HL-60 (cell line): ENCODE measurements at regions not wholly inside any gene's neighbourhood (a gene's known extent, or its start where the extent isn't known, plus 50 kb on each side); places are given as distances from the start of the nearest gene placed in this dataset.

Experiments used
- DNase-seq, 2 experiments: peaks; one replicate each; pipeline ENCODE4 v3.0.0-alpha.2; 2010 to 2020; ENCODE audit warnings: low read depth in 1 of 2, low spot score in 1 of 2
- H3K27ac ChIP-seq: fragments of 250-450 bp; sonication (Bioruptor Pico); replicated peaks from 2 replicates; pipeline ENCODE4 v1.5.1; 2020; ENCODE audit warnings: mild to moderate bottlenecking, moderate library complexity
- H3K27me3 ChIP-seq: fragments of 250-450 bp; sonication (Bioruptor Pico); 2 replicates; pipeline ENCODE4 v1.5.1; 2021; ENCODE audit warnings: mild to moderate bottlenecking, moderate library complexity; ENCODE audit not compliant: insufficient read depth, poor library complexity, severe bottlenecking
- H3K4me3 ChIP-seq: replicated peaks from 2 replicates; pipeline ENCODE4 v1.5.1; 2011; ENCODE audit warnings: mild to moderate bottlenecking, control low read depth, low read length; ENCODE audit not compliant: insufficient read depth
- CTCF ChIP-seq: IDR thresholded peaks from one replicate; pipeline ENCODE4 v1.5.1; 2011; ENCODE audit warnings: low read length, control low read depth, inconsistent platforms; ENCODE audit not compliant: insufficient read depth
- GABPA ChIP-seq: IDR thresholded peaks from 2 replicates; pipeline ENCODE4 v1.6.1; 2012; ENCODE audit warnings: low read depth
- POLR2AphosphoS5 ChIP-seq: IDR thresholded peaks from 2 replicates; pipeline ENCODE4 v1.6.1; 2012; ENCODE audit warnings: low read depth
- REST ChIP-seq: IDR thresholded peaks from 2 replicates; pipeline ENCODE4 v1.6.1; 2012; ENCODE audit warnings: low read depth; ENCODE audit not compliant: insufficient replicate concordance
- SPI1 ChIP-seq: IDR thresholded peaks from 2 replicates; pipeline ENCODE4 v1.6.1; 2012; ENCODE audit warnings: low read depth, mild to moderate bottlenecking, borderline replicate concordance

DNA sequence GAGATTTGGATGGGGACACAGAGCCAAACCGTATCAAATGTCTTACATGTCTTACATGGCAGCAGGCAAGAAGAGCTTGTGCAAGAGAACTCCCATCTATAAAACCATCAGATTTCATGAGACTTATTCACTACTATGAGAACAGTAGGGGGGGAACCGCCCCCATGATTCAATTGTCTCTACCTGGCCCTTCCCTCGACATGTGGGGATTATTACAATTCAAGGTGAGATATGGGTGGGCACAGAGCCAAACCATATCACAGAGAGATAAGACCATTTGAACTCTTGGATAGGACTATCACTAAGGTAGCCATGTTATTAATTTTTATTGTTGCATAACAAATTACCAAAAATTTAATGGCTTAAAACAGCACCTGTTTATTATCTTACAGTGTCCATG, 611.7 kb downstream of the SOX6 start:
- DNase-seq, result no peak
- TF ChIP-seq POLR2AphosphoS5 (no peak), GABPA (no peak), SPI1 (no peak), REST (no peak), CTCF (no peak)
- no peak overlapping the region for H3K27ac ChIP-seq
- no peak overlapping the region for H3K4me3 ChIP-seq
- peaks cover 3% of the 10 kb centered on the region for H3K27me3 ChIP-seq

GRCh38 chr11:15745266-15745665, 611.1 kb downstream of the SOX6 start:
- no peak for DNase-seq
- Histone ChIP-seq H3K4me3 (no peak overlapping the region), H3K27ac (no peak overlapping the region), H3K27me3 (peaks cover 3% of the 10 kb centered on the region)
- no peak for TF ChIP-seq GABPA
- no peak for TF ChIP-seq POLR2AphosphoS5
- TF ChIP-seq CTCF, result no peak
- TF ChIP-seq SPI1, result no peak
- no peak for TF ChIP-seq REST

DNA sequence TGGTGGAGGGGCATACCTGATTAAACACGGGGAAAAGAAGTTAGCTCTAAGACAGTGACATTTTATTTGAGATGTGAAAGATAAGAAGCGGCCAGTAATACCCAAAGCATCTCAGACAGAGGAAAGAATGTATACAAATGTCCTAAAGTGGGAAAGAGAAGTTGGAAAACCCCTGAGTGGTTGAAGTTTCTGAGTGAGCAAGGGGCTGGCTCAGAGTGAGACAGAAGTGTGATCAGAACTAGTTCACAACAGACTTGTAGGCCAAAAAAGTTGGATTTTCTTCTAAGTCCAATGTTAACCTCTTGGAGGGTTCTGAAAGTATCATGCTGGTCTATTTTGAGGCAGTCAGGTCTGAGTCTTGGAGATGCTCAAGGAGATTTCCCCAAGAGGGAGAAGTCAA, 608.7 kb downstream of the SOX6 start:
- Histone ChIP-seq H3K4me3 (no peak overlapping the region), H3K27me3 (peaks cover 3% of the 10 kb centered on the region), H3K27ac (no peak overlapping the region)
- no peak for TF ChIP-seq REST
- TF ChIP-seq POLR2AphosphoS5, result no peak
- no peak for TF ChIP-seq GABPA
- no peak for TF ChIP-seq SPI1
- no peak for TF ChIP-seq CTCF
- no peak for DNase-seq
